ENCODE measurements at regions not wholly inside any gene's neighbourhood (a gene's known extent, or its start where the extent isn't known, plus 50 kb on each side); places are given as distances from the start of the nearest gene placed in this dataset.
"Not testable (repeated sequence)": the region's sequence is repeated elsewhere in the genome, so short reads cannot be mapped to it uniquely, and the experiment has no call there.

DNA sequence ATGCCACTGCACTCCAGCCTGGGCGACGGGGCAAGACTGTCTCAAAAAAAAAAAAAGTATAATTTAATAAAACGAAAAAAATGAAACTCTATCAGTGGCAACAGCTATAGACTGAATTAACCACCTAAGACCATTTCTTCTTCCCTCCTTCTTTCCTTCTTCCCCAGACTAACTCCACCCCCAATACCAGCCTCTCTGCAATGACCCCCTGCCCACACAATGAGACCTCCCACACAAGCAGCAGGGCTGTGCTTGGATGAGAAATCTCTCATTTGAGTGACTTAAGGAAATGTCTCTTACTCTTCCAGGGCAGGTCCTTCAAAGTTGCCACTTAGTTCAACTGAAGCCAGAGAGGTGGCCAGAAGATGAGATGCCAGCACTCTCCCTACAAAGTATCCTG, 94.5 kb upstream of the SYT6 start:
- no peak overlapping the region for H3K27ac ChIP-seq
- no peak for TF ChIP-seq POLR2A (IDR thresholded peaks at IDR 0.05)
- TF ChIP-seq, protein P1, sequence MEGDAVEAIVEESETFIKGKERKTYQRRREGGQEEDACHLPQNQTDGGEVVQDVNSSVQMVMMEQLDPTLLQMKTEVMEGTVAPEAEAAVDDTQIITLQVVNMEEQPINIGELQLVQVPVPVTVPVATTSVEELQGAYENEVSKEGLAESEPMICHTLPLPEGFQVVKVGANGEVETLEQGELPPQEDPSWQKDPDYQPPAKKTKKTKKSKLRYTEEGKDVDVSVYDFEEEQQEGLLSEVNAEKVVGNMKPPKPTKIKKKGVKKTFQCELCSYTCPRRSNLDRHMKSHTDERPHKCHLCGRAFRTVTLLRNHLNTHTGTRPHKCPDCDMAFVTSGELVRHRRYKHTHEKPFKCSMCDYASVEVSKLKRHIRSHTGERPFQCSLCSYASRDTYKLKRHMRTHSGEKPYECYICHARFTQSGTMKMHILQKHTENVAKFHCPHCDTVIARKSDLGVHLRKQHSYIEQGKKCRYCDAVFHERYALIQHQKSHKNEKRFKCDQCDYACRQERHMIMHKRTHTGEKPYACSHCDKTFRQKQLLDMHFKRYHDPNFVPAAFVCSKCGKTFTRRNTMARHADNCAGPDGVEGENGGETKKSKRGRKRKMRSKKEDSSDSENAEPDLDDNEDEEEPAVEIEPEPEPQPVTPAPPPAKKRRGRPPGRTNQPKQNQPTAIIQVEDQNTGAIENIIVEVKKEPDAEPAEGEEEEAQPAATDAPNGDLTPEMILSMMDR (IDR thresholded peaks at IDR 0.05) = no peak
- H3K27me3 ChIP-seq = no peaks in the 10 kb centered on the region
- DNase-seq (no peak), ATAC-seq (no peak)
- intact Hi-C loops (cut with DNase I) = no loop called here
- H3K4me3 ChIP-seq = no peak overlapping the region
- peaks cover 0 to 15% (median 0%) of the 10 kb centered on the region in 12 donors for H3K4me1 ChIP-seq
- peaks cover 0 to 4% (median 0%) of the 10 kb centered on the region in 12 donors for H3K9me3 ChIP-seq
- H3K36me3 ChIP-seq = no peaks in the 10 kb centered on the region
- WGBS, 4 donors = 85 to 91% (median 89%) methylated on average over 3 of the region's 3 CpGs

DNA sequence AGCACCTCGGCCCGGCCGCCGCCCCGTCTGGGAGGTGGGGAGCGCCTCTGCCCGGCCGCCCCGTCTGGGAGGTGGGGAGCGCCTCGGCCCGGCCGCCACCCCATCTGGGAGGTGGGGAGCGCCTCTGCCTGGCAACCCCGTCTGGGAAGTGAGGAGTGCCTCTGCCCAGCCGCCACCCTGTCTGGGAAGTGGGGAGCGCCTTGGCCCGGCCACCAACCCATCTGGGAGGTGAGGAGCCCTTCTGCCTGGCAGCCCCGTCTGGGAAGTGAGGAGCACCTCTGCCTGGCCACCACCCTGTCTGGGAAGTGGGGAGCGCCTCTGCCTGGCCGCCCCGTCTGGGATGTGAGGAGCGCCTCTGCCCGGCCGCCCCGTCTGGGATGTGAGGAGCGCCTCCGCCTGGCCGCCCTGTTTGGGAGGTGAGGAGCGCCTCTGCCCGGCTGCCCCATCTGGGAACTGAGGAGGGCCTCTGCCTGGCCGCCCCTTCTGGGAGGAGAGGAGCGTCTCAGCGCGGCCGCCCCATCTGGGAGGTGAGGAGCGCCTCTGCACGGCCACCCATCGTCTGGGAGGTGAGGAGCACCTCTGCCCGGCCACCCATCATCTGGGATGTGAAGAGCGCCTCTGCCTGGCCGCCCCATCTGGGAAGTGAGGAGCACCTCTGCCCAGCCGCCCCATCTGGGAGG, 89.0 kb upstream of the SYT6 start:
- ATAC-seq = not testable (repeated sequence)

DNA sequence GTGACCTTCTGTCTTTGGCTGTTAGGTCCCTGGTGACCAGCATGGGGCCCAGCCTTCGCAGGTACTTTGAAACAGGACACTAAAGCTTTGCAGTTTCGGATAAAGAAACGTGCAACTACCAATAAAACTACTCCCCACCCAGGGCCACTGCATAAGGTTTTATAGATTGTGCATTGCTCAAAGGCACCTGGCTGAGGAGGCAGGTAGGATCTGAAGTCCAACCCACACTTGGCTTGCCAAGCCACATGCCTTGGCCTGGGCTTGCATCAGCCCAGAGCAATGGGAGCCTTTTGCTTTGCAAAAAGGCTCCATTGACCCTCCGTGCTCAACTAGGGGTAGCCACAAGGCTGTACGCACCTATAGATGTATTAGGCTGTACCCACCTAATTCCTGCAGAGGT, 84.4 kb upstream of the SYT6 start:
- peaks cover 0 to 10% (median 0%) of the 10 kb centered on the region in 12 donors for H3K9me3 ChIP-seq
- TF ChIP-seq, protein P1 (IDR thresholded peaks at IDR 0.05) = no peak
- no peak for TF ChIP-seq POLR2A (IDR thresholded peaks at IDR 0.05)
- H3K27me3 ChIP-seq = no peaks in the 10 kb centered on the region
- H3K27ac ChIP-seq = no peak overlapping the region
- H3K4me1 ChIP-seq = peaks cover 0 to 13% (median 3%) of the 10 kb centered on the region in 12 donors
- DNase-seq (no peak), ATAC-seq (no peak)
- 80 to 91% (median 87%) methylated on average over 3 to 5 of the region's 5 CpGs for WGBS, 4 donors
- intact Hi-C loops (cut with DNase I) = no loop called here
- H3K36me3 ChIP-seq = no peaks in the 10 kb centered on the region
- H3K4me3 ChIP-seq = no peak overlapping the region

More for the DNA sequence above, 89.0 kb upstream of the SYT6 start:
- H3K4me3 ChIP-seq; H3K27me3 ChIP-seq; H3K36me3 ChIP-seq; H3K9me3 ChIP-seq; H3K27ac ChIP-seq; DNase-seq; H3K4me1 ChIP-seq; intact Hi-C loops (cut with DNase I): not testable (repeated sequence)
- 85 to 96% (median 92%) methylated on average over 14 to 43 of the region's 43 CpGs for WGBS, 4 donors

DNA sequence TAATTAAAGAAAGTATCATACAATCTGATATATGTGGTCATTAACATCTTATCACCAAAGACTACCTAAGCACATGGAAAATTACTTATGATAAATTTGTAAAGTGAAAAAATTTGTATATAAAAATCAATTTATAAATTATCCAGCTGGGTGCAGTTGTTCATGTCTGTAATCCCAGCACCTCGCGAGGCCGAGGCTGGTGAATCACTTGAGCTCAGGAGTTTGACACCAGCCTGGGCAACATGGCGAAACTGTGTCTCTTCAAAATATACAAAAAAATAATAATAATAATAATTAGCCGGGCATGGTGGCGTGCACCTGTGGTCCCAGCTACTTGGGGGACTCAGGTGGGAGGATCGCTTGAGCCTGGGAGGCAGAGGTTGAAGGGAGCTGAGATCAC, 82.8 kb upstream of the SYT6 start:
- TF ChIP-seq, protein P1 (IDR thresholded peaks at IDR 0.05) = no peak
- TF ChIP-seq POLR2A (IDR thresholded peaks at IDR 0.05) = no peak
- DNase-seq (no peak), ATAC-seq (no peak)
- Histone ChIP-seq H3K27me3 (no peaks in the 10 kb centered on the region), H3K4me3 (no peak overlapping the region), H3K4me1 (peaks cover 0 to 13% (median 3%) of the 10 kb centered on the region in 12 donors), H3K36me3 (no peaks in the 10 kb centered on the region), H3K27ac (peak overlapping the region in 1 of 12 donors; percentile 16), H3K9me3 (peaks cover 0 to 3% (median 0%) of the 10 kb centered on the region in 12 donors)
- intact Hi-C loops (cut with DNase I) = loop anchor here in 1 of 10 donors (1.0 kb wide), 1 partner anchor 15 kb away; no protein-coding TSS in a partner anchor
- 64 to 85% (median 79%) methylated on average over 7 of the region's 7 CpGs for WGBS, 4 donors
